HG02678 (cell line): ENCODE measurements at regions not wholly inside any gene's neighbourhood (a gene's known extent, or its start where the extent isn't known, plus 50 kb on each side); places are given as distances from the start of the nearest gene placed in this dataset.
"Not testable (repeated sequence)": the region's sequence is repeated elsewhere in the genome, so short reads cannot be mapped to it uniquely, and the experiment has no call there.

ENCODE experiments used
- ATAC-seq: cut with Tn5 transposase; IDR thresholded peaks from one replicate; pipeline ENCODE4 v1.9.1; 2021; ENCODE audit warnings: mild to moderate bottlenecking, moderate library complexity; ENCODE audit not compliant: unreplicated experiment

GRCh38 chr5:120082316-120083068 is 381.6 kb upstream of the PRR16 start:
- no peak for ATAC-seq

- no peak for ATAC-seq
Observed at GRCh38 chr5:120083851-120084542, 380.1 kb upstream of the PRR16 start.

GRCh38 chr5:120084543-120084870 is 379.6 kb upstream of the PRR16 start:
- no peak for ATAC-seq

GRCh38 chr5:120086081-120086480 is 378.0 kb upstream of the PRR16 start:
- no peak for ATAC-seq

DNA sequence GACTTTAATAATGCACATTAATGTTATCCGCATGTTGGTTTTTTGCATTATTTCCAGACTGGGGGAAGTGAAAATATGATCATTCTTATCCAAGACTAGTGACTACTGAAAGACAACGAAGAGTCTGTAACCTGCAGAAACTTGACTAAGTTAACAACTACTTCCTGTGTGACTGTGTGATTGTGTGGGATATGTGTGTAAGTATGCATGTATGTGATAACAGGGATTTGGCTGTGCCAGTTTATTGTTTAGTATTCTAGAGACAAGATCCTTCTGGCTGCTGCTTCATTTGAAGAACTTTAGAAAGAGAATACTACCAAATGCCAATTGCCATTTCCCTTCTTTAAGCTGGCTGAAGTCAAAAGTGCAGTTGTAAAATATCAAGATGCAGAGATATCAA is 375.7 kb upstream of the PRR16 start:
- ATAC-seq = no peak

DNA sequence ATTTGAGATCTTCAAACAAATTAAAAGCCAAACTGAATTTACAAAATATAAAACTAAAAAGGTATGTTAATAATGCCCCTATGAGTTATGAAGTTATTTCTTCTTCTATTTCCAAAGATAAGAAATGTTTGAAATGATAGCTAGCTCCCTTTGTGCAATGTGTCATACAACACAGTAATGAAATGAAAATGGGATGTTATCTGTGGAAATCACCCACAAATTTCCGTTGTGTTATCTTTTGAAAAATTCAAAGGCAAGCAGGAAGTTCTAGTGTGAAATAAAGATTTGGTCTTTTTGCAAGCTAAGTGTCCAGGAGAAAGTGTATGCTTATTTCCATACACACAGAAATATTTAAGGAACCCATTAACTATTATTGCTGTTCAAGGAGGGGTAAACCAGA is 375.3 kb upstream of the PRR16 start:
- no peak for ATAC-seq

DNA sequence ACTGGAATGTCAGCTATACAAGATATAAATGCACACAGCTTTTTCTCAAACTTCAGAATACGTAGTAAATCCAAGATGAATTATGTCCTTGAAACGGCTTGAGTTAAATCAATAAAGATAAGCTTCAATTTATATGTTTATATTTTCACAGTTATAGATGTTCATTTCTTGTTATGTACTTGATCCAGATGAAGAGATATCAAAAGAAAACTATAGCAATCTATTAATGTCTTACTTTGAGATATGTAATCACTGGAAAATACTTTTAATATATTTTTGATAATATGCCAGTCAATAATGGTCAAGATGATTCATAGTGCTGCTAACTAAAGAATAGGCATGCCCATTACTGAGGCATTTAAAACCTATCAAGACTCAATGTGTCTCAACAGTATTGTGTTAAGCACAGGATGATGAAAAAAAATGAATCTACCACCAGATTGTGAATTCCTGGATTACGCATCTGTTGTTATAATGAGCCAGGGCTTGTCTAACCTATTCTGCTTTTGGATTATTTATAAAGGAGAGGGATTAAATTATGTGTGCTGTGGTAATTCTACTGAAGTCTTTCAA is 372.6 kb upstream of the PRR16 start:
- ATAC-seq = no peak

- ATAC-seq = no peak
Observed at GRCh38 chr5:120092649-120093048, 371.5 kb upstream of the PRR16 start.

DNA sequence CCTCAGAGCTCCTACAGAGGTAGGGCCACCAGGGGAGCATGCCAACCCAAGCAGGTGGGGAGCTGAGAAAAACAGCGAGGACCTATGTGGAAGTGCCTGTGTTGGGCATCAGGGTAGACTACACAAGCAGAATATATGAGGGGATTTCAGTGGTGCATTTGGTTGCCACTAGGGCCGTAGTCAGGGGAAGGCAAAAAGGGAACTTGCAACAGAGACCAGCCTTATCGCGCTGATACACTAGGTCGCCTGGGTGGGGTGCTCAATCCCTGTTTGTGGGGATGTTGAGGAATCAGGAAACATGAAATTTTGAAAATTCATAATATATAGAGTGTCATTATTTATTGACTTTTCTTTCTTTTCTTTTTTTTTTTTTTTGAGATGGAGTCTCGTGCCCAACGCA is 370.9 kb upstream of the PRR16 start:
- no peak for ATAC-seq

DNA sequence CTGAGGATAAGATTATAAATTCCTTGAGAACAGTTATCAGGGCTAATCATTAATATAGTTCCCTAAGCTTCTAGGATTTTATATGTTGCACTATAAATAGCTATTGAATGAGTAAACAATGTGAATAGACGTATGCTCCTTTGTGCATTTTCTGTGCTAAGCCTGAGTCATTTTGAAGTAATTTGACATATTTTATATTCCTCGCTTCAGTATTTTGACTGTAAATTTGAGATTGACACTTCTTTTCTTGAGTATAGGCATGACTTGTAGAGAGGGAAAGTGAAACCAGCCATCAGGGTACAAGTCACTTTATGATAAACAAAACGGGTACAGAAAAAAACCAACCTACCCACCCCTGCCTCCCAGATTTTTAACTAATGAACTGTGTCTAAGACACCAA is 367.7 kb upstream of the PRR16 start:
- no peak for ATAC-seq

GRCh38 chr5:120098426-120098825 is 365.7 kb upstream of the PRR16 start:
- ATAC-seq = no peak

- ATAC-seq = no peak
Observed at GRCh38 chr5:120098902-120099535, 365.1 kb upstream of the PRR16 start.

GRCh38 chr5:120101771-120102170 is 362.3 kb upstream of the PRR16 start:
- ATAC-seq = no peak

DNA sequence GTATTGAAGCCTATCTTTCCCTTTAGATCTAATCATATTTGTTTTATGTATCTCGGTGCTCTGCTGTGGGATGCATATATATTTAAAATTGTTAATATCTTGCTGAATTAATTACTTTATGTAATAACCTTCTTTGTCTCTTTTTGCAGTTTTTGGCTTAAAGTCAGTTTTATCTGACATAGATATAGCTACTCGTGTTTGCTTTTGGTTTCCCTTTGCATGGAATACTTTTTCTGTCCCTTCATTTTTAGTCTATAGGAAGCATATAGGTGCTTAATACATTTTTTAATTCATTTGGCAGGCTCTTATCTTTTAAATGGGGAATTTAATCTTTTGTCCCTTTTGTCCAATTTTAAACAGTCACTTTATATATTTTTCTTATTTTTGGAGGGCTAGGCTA is 360.6 kb upstream of the PRR16 start:
- ATAC-seq = no peak

DNA sequence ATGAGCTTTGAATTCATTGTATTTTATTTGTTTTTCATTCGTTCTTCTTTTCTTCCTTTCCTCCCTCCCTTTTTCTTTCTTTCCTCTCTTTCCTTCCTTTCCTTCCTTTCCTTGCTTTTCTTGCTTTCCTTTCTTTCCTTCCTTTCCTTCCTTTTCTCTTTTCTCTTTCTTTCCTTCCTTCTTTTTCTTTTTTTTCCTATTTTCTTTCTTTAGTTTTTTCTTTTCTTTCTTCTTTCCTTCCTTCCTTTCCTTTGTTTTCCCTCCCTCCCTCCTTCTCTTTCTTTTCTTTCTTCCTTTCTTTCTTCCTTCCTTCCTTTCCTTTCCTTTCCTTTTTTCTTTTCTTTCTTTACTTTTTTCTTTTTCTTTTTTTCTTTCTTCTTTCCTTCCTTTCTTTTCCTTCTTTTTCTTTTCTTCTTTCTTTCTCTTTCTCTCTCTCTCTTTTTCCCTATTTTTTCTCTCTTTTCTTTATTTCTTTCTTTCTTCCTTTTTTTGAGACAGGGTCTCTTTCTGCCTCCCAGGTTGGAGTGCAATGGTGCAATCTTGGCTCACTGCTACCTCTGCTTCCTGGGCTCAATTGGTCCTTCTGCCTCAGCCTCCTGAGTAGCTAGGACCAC is 357.1 kb upstream of the PRR16 start:
- ATAC-seq = no peak

GRCh38 chr5:120108586-120109248 is 355.4 kb upstream of the PRR16 start:
- no peak for ATAC-seq

GRCh38 chr5:120122703-120123102 is 341.4 kb upstream of the PRR16 start:
- ATAC-seq = no peak

DNA sequence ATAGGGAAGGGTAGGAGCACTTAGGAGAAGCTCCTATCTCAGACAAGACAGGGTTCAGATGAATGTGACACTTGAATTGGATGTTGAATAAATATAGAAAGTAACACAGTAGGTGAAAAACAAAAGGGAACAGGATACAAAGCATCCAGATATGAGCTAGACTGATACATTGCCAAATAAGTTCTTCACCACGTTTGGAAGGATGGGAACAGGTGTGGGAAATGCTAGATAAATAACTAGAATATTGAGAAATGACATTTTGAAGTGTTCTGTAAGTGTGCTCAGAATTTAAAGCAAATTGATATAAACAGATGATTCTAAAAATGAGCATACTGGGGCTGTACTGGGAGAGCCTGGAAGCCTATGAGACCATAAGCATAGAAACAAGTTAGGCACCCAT is 340.1 kb upstream of the PRR16 start:
- no peak for ATAC-seq

DNA sequence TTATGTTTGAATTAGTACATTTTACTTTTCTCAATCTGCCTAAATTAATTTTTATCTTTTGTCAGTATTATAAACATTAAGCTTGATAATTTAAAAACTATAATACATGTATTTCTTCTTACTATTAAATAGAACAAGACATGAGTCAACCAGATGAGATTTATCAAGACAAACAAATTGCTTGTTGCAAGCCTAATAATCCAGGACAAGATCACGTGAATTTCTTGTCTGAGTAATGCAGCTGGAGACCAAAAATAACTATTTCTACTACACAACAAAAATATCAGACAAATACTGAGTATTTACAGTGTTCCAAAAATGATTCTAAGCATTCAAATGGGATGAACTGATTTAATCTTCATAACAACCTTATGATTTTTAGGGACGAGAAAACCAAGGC is 339.1 kb upstream of the PRR16 start:
- no peak for ATAC-seq

DNA sequence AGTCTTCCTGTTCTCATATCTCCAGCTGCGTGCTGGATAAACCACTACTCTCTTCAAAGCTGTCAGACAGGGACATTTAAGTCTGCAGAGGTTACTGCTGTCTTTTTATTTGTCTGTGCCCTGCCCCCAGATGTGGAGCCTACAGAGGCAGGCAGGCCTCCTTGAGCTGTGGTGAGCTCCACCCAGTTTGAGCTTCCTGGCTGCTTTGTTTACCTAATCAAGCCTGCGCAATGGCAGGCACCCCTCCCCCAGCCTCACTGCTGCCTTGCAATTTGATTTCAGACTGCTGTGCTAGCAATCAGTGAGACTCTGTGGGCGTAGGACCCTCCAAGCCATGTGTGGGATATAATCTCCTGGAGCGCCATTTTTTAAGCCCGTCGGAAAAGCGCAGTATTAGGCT is 331.8 kb upstream of the PRR16 start:
- ATAC-seq = not testable (repeated sequence)

DNA sequence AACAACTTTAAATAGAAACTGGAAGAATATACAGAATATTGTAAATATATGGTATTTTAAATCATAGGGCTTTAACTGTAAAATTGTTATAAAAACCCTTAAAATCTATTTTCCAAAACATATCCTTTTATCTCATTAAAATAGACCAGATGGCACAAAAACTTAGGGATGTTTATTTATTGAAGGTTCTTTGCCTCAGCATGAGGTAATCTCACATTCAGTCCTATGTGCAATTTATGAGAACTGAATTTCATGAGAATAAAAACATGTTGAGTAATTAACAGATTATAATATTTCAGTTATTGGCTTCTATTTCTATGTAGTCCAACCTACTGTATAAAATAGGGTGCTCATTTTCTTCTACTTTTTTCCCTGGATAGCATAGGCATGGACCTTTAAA is 329.2 kb upstream of the PRR16 start:
- ATAC-seq = no peak
